Loucy (cell line): ENCODE measurements at regions not wholly inside any gene's neighbourhood (a gene's known extent, or its start where the extent isn't known, plus 50 kb on each side); places are given as distances from the start of the nearest gene placed in this dataset.

Experiments
- H2AFZ ChIP-seq: fragments of 200-600 bp; sonication (generic); 2 replicates; pipeline ENCODE4 v1.6.0; 2016; ENCODE audit warnings: antibody characterized with exemption, mild to moderate bottlenecking, low read length, moderate library complexity
- H3F3A ChIP-seq: fragments of 200-600 bp; 2 replicates; pipeline ENCODE4 v1.6.0; 2016; ENCODE audit warnings: antibody characterized with exemption, low read depth, mild to moderate bottlenecking
- H3K27me3 ChIP-seq: fragments of 200-600 bp; sonication (generic); 2 replicates; pipeline ENCODE4 v1.6.1; 2014; ENCODE audit warnings: low read length, mild to moderate bottlenecking; ENCODE audit not compliant: insufficient read depth, poor library complexity, severe bottlenecking
- H3K36me3 ChIP-seq: fragments of 200-600 bp; sonication (generic); 2 replicates; pipeline ENCODE4 v1.6.1; 2016; ENCODE audit warnings: low read length; ENCODE audit not compliant: insufficient read depth
- H3K4me1 ChIP-seq: fragments of 200-600 bp; sonication (generic); 2 replicates; pipeline ENCODE4 v1.5.1; 2014; ENCODE audit warnings: low read length, mild to moderate bottlenecking; ENCODE audit not compliant: insufficient read depth, poor library complexity, severe bottlenecking
- H3K4me2 ChIP-seq: fragments of 200-600 bp; sonication (generic); 2 replicates; pipeline ENCODE4 v1.6.0; 2014; ENCODE audit warnings: antibody characterized with exemption, low read length, low read depth, mild to moderate bottlenecking; ENCODE audit not compliant: poor library complexity, severe bottlenecking
- H3K4me3 ChIP-seq: fragments of 200-600 bp; sonication (generic); 2 replicates; pipeline ENCODE4 v1.5.1; 2014; ENCODE audit warnings: low read length, mild to moderate bottlenecking, mixed read lengths; ENCODE audit not compliant: poor library complexity, severe bottlenecking
- H3K79me2 ChIP-seq: fragments of 200-600 bp; sonication (generic); 2 replicates; pipeline ENCODE4 v1.6.1; 2014; ENCODE audit warnings: low read length; ENCODE audit not compliant: insufficient read depth
- H3K9ac ChIP-seq: fragments of 200-600 bp; sonication (generic); 2 replicates; pipeline ENCODE4 v1.6.0; 2014; ENCODE audit warnings: mild to moderate bottlenecking, low read depth, low read length, moderate library complexity; ENCODE audit not compliant: poor library complexity, severe bottlenecking
- H3K9me2 ChIP-seq: fragments of 200-600 bp; sonication (generic); replicated peaks from 2 replicates; pipeline ENCODE4 v1.6.1; 2016; ENCODE audit warnings: low read depth, low read length, mixed read lengths
- H3K9me3 ChIP-seq: fragments of 200-600 bp; sonication (generic); 2 replicates; pipeline ENCODE4 v1.6.1; 2014; ENCODE audit warnings: mild to moderate bottlenecking, antibody characterized with exemption, low read length, low read depth; ENCODE audit not compliant: insufficient read depth
- H4K20me1 ChIP-seq: fragments of 200-600 bp; sonication (generic); 2 replicates; pipeline ENCODE4 v1.6.0; 2014; ENCODE audit warnings: antibody characterized with exemption, low read length, mild to moderate bottlenecking; ENCODE audit not compliant: insufficient read depth, poor library complexity, severe bottlenecking
- EZH2phosphoT487 ChIP-seq: fragments of 200-600 bp; IDR thresholded peaks from 2 replicates; pipeline ENCODE4 v1.6.1; 2018; ENCODE audit warnings: antibody characterized with exemption, mild to moderate bottlenecking, moderate library complexity, borderline replicate concordance
- TF ChIP-seq, protein P1 (sequence below): fragments of 200-600 bp; sonication (generic); conservative IDR thresholded peaks from 2 replicates; pipeline ENCODE4 v1.5.1; 2014; ENCODE audit warnings: mild to moderate bottlenecking, antibody characterized with exemption, low read length

DNA sequence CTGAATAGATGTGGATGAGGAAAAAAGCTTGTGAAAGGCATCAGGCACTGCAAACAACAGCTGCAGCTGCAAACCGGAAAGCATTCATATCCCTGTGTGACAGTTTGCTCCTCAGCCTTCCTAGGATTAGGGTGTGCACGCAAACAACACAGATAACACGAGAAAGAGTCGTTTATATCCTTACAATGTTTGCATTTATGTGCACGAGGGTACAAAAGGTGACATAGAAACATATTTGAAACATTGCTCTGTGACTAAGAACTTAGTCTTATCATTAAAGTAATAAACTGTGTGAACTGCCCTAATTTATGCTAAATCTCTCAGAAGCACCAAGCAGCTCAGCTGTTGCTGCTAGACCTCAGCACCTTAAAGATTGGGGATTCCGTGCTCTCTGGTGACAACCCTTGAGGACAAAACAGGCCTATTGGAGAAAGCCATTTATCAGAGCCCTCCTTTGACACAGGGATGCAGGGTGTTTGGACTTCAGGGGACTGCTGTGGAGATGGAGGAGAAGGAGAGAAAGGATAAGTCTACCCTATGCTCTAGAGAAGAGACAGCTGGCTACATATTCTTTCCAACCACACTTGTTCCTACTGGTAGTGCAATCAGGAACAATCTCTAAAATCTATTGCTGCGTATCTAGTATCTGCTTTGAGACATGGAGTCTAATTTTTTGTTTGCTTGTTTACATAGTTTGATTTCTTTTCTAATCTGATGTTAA lies 176.2 kb downstream of the GNAT3 start:
- no peaks in the 10 kb centered on the region for H3K9me2 ChIP-seq
- no peaks in the 10 kb centered on the region for H3K79me2 ChIP-seq
- no peaks in the 10 kb centered on the region for H3K36me3 ChIP-seq
- no peak overlapping the region for H2AFZ ChIP-seq
- H4K20me1 ChIP-seq: no peaks in the 10 kb centered on the region
- no peak overlapping the region for H3K4me2 ChIP-seq
- H3K4me1 ChIP-seq: no peaks in the 10 kb centered on the region
- H3K27me3 ChIP-seq: no peaks in the 10 kb centered on the region
- H3K9me3 ChIP-seq: no peaks in the 10 kb centered on the region
- no peak overlapping the region for H3K4me3 ChIP-seq
- TF ChIP-seq EZH2phosphoT487: no peak
- TF ChIP-seq, protein P1, sequence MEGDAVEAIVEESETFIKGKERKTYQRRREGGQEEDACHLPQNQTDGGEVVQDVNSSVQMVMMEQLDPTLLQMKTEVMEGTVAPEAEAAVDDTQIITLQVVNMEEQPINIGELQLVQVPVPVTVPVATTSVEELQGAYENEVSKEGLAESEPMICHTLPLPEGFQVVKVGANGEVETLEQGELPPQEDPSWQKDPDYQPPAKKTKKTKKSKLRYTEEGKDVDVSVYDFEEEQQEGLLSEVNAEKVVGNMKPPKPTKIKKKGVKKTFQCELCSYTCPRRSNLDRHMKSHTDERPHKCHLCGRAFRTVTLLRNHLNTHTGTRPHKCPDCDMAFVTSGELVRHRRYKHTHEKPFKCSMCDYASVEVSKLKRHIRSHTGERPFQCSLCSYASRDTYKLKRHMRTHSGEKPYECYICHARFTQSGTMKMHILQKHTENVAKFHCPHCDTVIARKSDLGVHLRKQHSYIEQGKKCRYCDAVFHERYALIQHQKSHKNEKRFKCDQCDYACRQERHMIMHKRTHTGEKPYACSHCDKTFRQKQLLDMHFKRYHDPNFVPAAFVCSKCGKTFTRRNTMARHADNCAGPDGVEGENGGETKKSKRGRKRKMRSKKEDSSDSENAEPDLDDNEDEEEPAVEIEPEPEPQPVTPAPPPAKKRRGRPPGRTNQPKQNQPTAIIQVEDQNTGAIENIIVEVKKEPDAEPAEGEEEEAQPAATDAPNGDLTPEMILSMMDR: no peak
- no peaks in the 10 kb centered on the region for H3F3A ChIP-seq
- no peak overlapping the region for H3K9ac ChIP-seq

DNA sequence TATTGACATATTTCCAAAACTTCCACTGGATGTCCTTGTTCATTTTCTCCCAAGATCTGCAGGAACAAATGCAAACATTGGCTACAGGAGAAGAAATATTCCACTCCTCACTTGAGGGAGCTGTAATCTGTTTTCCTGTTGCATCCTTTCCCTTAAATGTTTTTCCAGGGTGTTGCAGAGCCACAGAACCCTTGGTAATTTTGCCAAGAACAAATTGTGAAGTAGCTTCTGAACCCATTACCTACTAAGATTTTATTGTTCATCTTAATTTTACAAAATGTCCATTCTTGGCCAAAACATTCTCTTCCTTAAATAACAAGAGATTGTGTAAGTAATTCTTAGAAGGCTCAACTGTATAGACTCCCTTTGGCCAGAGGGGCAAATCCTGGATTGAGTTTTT lies 177.0 kb downstream of the GNAT3 start:
- H3K9me2 ChIP-seq: no peaks in the 10 kb centered on the region
- no peaks in the 10 kb centered on the region for H3K79me2 ChIP-seq
- H3K4me2 ChIP-seq: no peak overlapping the region
- no peaks in the 10 kb centered on the region for H3K9me3 ChIP-seq
- no peaks in the 10 kb centered on the region for H3K27me3 ChIP-seq
- no peak overlapping the region for H3K9ac ChIP-seq
- TF ChIP-seq, protein P1: no peak
- no peak for TF ChIP-seq EZH2phosphoT487
- no peaks in the 10 kb centered on the region for H3F3A ChIP-seq
- H3K4me3 ChIP-seq: no peak overlapping the region
- no peaks in the 10 kb centered on the region for H4K20me1 ChIP-seq
- H3K36me3 ChIP-seq: no peaks in the 10 kb centered on the region
- H3K4me1 ChIP-seq: no peaks in the 10 kb centered on the region
- no peak overlapping the region for H2AFZ ChIP-seq

DNA sequence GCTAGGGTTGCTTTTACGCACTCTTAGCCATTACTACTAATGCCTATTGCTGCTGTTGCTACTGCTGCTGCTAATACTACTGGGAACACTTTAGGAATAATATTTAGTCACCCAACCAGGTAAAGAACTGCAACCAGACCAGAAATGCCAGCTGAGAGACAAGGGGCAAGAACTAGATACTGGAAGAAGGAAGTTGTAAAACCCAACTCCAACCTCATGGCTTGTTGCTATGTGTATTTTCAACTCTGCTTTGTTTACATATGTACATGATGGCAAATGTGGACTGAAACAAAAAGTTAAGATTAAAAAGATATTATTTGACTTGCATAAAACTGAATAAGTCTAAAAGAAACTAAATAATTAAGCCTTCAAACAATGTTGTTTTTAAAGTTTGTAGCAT lies 177.7 kb downstream of the GNAT3 start:
- TF ChIP-seq, protein P1: no peak
- no peak for TF ChIP-seq EZH2phosphoT487
- Histone ChIP-seq H3F3A (no peaks in the 10 kb centered on the region), H2AFZ (peak overlapping the region; percentile 42), H3K4me3 (no peak overlapping the region), H3K4me1 (no peaks in the 10 kb centered on the region), H3K79me2 (no peaks in the 10 kb centered on the region), H3K36me3 (no peaks in the 10 kb centered on the region), H4K20me1 (no peaks in the 10 kb centered on the region), H3K9ac (no peak overlapping the region), H3K27me3 (no peaks in the 10 kb centered on the region), H3K9me3 (no peaks in the 10 kb centered on the region), H3K9me2 (no peaks in the 10 kb centered on the region), H3K4me2 (no peak overlapping the region)
